ENCODE measurements at regions not wholly inside any gene's neighbourhood (a gene's known extent, or its start where the extent isn't known, plus 50 kb on each side); places are given as distances from the start of the nearest gene placed in this dataset.

GRCh38 chr6:66555082-66555481 is 848.1 kb upstream of the EYS start:
- no peak for TF ChIP-seq MAX (IDR thresholded peaks at IDR 0.05)
- TF ChIP-seq, protein P1, sequence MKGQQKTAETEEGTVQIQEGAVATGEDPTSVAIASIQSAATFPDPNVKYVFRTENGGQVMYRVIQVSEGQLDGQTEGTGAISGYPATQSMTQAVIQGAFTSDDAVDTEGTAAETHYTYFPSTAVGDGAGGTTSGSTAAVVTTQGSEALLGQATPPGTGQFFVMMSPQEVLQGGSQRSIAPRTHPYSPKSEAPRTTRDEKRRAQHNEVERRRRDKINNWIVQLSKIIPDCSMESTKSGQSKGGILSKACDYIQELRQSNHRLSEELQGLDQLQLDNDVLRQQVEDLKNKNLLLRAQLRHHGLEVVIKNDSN (IDR thresholded peaks at IDR 0.05) = no peak
- no peak for TF ChIP-seq ZBTB7A (IDR thresholded peaks at IDR 0.05; ENCODE audit: low read depth)
- no peak for TF ChIP-seq EP300 (IDR thresholded peaks at IDR 0.05; ENCODE audit: borderline replicate concordance)
- no peak for TF ChIP-seq RAD21 (IDR thresholded peaks at IDR 0.05; ENCODE audit: low read depth)
- TF ChIP-seq YY1 (IDR thresholded peaks at IDR 0.05; ENCODE audit: low read depth) = no peak
- no peak for TF ChIP-seq EGR1 (IDR thresholded peaks at IDR 0.05)
- TF ChIP-seq REST (IDR thresholded peaks at IDR 0.05; ENCODE audit: low read depth) = no peak
- TF ChIP-seq CEBPB (IDR thresholded peaks at IDR 0.05) = no peak
- TF ChIP-seq TCF12 (IDR thresholded peaks at IDR 0.05; ENCODE audit: low read depth) = no peak
- no peak for TF ChIP-seq NFIC (IDR thresholded peaks at IDR 0.05)
- no peak for TF ChIP-seq TAF1 (IDR thresholded peaks at IDR 0.05; ENCODE audit: low read depth)
